ENCODE measurements at regions not wholly inside any gene's neighbourhood (a gene's known extent, or its start where the extent isn't known, plus 50 kb on each side); places are given as distances from the start of the nearest gene placed in this dataset.

- H3K4me1 ChIP-seq (replicated peaks) = peaks cover 37% of the 10 kb centered on the region
- H3K27me3 ChIP-seq (replicated peaks) = no peaks in the 10 kb centered on the region
- no peak overlapping the region for H3K27ac ChIP-seq
- no peaks in the 10 kb centered on the region for H3K9me3 ChIP-seq (replicated peaks)
- no peak for DNase-seq (ENCODE audit: low read depth in 1 of 2, low spot score in 2 of 2)
- no peak overlapping the region for H3K4me3 ChIP-seq
- H3K36me3 ChIP-seq = no peaks in the 10 kb centered on the region
Measured at GRCh38 chr3:31013843-31014242, 119.4 kb upstream of the GADL1 start.

GRCh38 chr3:31014317-31015040, 120.0 kb upstream of the GADL1 start:
- Histone ChIP-seq H3K36me3 (no peaks in the 10 kb centered on the region), H3K9me3 (replicated peaks) (no peaks in the 10 kb centered on the region), H3K27me3 (replicated peaks) (no peaks in the 10 kb centered on the region), H3K4me3 (no peak overlapping the region), H3K27ac (no peak overlapping the region), H3K4me1 (replicated peaks) (peaks cover 31% of the 10 kb centered on the region)
- no peak for DNase-seq (ENCODE audit: low read depth in 1 of 2, low spot score in 2 of 2)

- no peak for DNase-seq (ENCODE audit: low read depth in 1 of 2, low spot score in 2 of 2)
- no peaks in the 10 kb centered on the region for H3K9me3 ChIP-seq (replicated peaks)
- H3K4me3 ChIP-seq = no peak overlapping the region
- H3K27ac ChIP-seq = no peak overlapping the region
- peaks cover 15% of the 10 kb centered on the region for H3K4me1 ChIP-seq (replicated peaks)
- no peaks in the 10 kb centered on the region for H3K36me3 ChIP-seq
- no peaks in the 10 kb centered on the region for H3K27me3 ChIP-seq (replicated peaks)
Measured at GRCh38 chr3:31016196-31016595, 121.7 kb upstream of the GADL1 start.

GRCh38 chr3:31022716-31023115, 128.3 kb upstream of the GADL1 start:
- Histone ChIP-seq H3K27ac (no peak overlapping the region), H3K27me3 (replicated peaks) (no peaks in the 10 kb centered on the region), H3K36me3 (no peaks in the 10 kb centered on the region), H3K4me1 (replicated peaks) (no peaks in the 10 kb centered on the region), H3K4me3 (no peak overlapping the region), H3K9me3 (replicated peaks) (no peaks in the 10 kb centered on the region)
- no peak for DNase-seq (ENCODE audit: low read depth in 1 of 2, low spot score in 2 of 2)

- DNase-seq (ENCODE audit: low read depth in 1 of 2, low spot score in 2 of 2) = no peak
- Histone ChIP-seq H3K27ac (no peak overlapping the region), H3K4me1 (replicated peaks) (no peaks in the 10 kb centered on the region)
Measured at GRCh38 chr3:31025541-31025940, 131.1 kb upstream of the GADL1 start.

GRCh38 chr3:31027191-31027761, 132.8 kb upstream of the GADL1 start:
- Histone ChIP-seq H3K27me3 (replicated peaks) (no peaks in the 10 kb centered on the region), H3K36me3 (no peaks in the 10 kb centered on the region), H3K4me3 (no peak overlapping the region), H3K27ac (no peak overlapping the region), H3K9me3 (replicated peaks) (no peaks in the 10 kb centered on the region), H3K4me1 (replicated peaks) (no peaks in the 10 kb centered on the region)
- DNase-seq (ENCODE audit: low read depth in 1 of 2, low spot score in 2 of 2) = no peak

More at GRCh38 chr3:31025541-31025940, 131.1 kb upstream of the GADL1 start:
- no peak overlapping the region for H3K4me3 ChIP-seq
- no peaks in the 10 kb centered on the region for H3K27me3 ChIP-seq (replicated peaks)
- H3K36me3 ChIP-seq = no peaks in the 10 kb centered on the region
- H3K9me3 ChIP-seq (replicated peaks) = no peaks in the 10 kb centered on the region

GRCh38 chr3:31027914-31028313, 133.5 kb upstream of the GADL1 start:
- no peaks in the 10 kb centered on the region for H3K9me3 ChIP-seq (replicated peaks)
- H3K4me1 ChIP-seq (replicated peaks) = no peaks in the 10 kb centered on the region
- no peak overlapping the region for H3K27ac ChIP-seq
- H3K4me3 ChIP-seq = no peak overlapping the region
- DNase-seq (ENCODE audit: low read depth in 1 of 2, low spot score in 2 of 2) = no peak
- no peaks in the 10 kb centered on the region for H3K36me3 ChIP-seq
- no peaks in the 10 kb centered on the region for H3K27me3 ChIP-seq (replicated peaks)

- Histone ChIP-seq H3K4me3 (no peak overlapping the region), H3K27ac (no peak overlapping the region), H3K27me3 (replicated peaks) (no peaks in the 10 kb centered on the region), H3K36me3 (no peaks in the 10 kb centered on the region), H3K4me1 (replicated peaks) (no peaks in the 10 kb centered on the region), H3K9me3 (replicated peaks) (no peaks in the 10 kb centered on the region)
- no peak for DNase-seq (ENCODE audit: low read depth in 1 of 2, low spot score in 2 of 2)
Measured at GRCh38 chr3:31028766-31029165, 134.3 kb upstream of the GADL1 start.

GRCh38 chr3:31029706-31030105, 135.2 kb upstream of the GADL1 start:
- Histone ChIP-seq H3K27ac (no peak overlapping the region), H3K27me3 (replicated peaks) (no peaks in the 10 kb centered on the region), H3K4me3 (no peak overlapping the region), H3K9me3 (replicated peaks) (no peaks in the 10 kb centered on the region), H3K4me1 (replicated peaks) (no peaks in the 10 kb centered on the region), H3K36me3 (no peaks in the 10 kb centered on the region)
- DNase-seq (ENCODE audit: low read depth in 1 of 2, low spot score in 2 of 2) = no peak

GRCh38 chr3:31035681-31036080, 141.2 kb upstream of the GADL1 start:
- Histone ChIP-seq H3K4me3 (no peak overlapping the region), H3K27me3 (replicated peaks) (no peaks in the 10 kb centered on the region), H3K27ac (no peak overlapping the region), H3K9me3 (replicated peaks) (no peaks in the 10 kb centered on the region), H3K36me3 (no peaks in the 10 kb centered on the region), H3K4me1 (replicated peaks) (peaks cover under 1% of the 10 kb centered on the region)
- DNase-seq (ENCODE audit: low read depth in 1 of 2, low spot score in 2 of 2) = no peak

GRCh38 chr3:31038086-31038739, 143.8 kb upstream of the GADL1 start:
- peaks cover 5% of the 10 kb centered on the region; the same call in 1 of the 2 replicates for H3K9me3 ChIP-seq (replicated peaks)
- no peak overlapping the region for H3K27ac ChIP-seq
- H3K36me3 ChIP-seq = no peaks in the 10 kb centered on the region
- no peaks in the 10 kb centered on the region for H3K27me3 ChIP-seq (replicated peaks)
- no peak for DNase-seq (ENCODE audit: low read depth in 1 of 2, low spot score in 2 of 2)
- H3K4me3 ChIP-seq = no peak overlapping the region
- H3K4me1 ChIP-seq (replicated peaks) = peaks cover 13% of the 10 kb centered on the region

GRCh38 chr3:31039145-31039544, 144.7 kb upstream of the GADL1 start:
- Histone ChIP-seq H3K36me3 (no peaks in the 10 kb centered on the region), H3K4me1 (replicated peaks) (peaks cover 13% of the 10 kb centered on the region), H3K27ac (no peak overlapping the region), H3K4me3 (no peak overlapping the region), H3K27me3 (replicated peaks) (no peaks in the 10 kb centered on the region), H3K9me3 (replicated peaks) (peaks cover 5% of the 10 kb centered on the region; the same call in 1 of the 2 replicates)
- no peak for DNase-seq (ENCODE audit: low read depth in 1 of 2, low spot score in 2 of 2)

- Histone ChIP-seq H3K4me1 (replicated peaks) (peaks cover 13% of the 10 kb centered on the region), H3K9me3 (replicated peaks) (peaks cover 5% of the 10 kb centered on the region; the same call in 1 of the 2 replicates), H3K27me3 (replicated peaks) (no peaks in the 10 kb centered on the region), H3K27ac (peak overlapping the region; percentile 58), H3K4me3 (no peak overlapping the region), H3K36me3 (no peaks in the 10 kb centered on the region)
- DNase-seq (ENCODE audit: low read depth in 1 of 2, low spot score in 2 of 2) = peak; percentile 62 to 80
Measured at GRCh38 chr3:31041161-31041978, 146.9 kb upstream of the GADL1 start.

All from SJSA1 (cell line).